IMR-90 (cell line): ENCODE measurements at regions not wholly inside any gene's neighbourhood (a gene's known extent, or its start where the extent isn't known, plus 50 kb on each side); places are given as distances from the start of the nearest gene placed in this dataset.

Experiments used
- ATAC-seq: fragments of 200-7000 bp; cut with Tn5 transposase; 2 replicates; pipeline ENCODE4 v1.9.1; 2020; ENCODE audit warnings: low read depth, mild to moderate bottlenecking, moderate library complexity
- BruUV-seq: library from RNA; stranded (reverse); fragments of 400-500 nt; replicated peaks from 2 replicates; lab custom pipeline; 2021; lab: Mats Ljungman, UMichigan
- CTCF ChIA-PET: fragments of 300-600 bp; formaldehyde crosslinking; extraction: SDS; loops from one replicate; lab custom pipeline; 2021; ENCODE audit warnings: antibody characterized with exemption; lab: Yijun Ruan, JAX
- POLR2A ChIA-PET: fragments of 300-600 bp; sonication (Branson Sonifier 250); formaldehyde crosslinking; loops from one replicate; lab custom pipeline; 2022; ENCODE audit warnings: antibody characterized with exemption; ENCODE audit not compliant: unreplicated experiment; lab: Charles Lee
- DNase-seq: peaks from one replicate; pipeline ENCODE4 v3.0.0; 2013
- H2AFZ ChIP-seq: replicated peaks from 2 replicates; pipeline ENCODE3; 2013; ENCODE audit warnings: low read length, mild to moderate bottlenecking; ENCODE audit not compliant: poor library complexity
- H2AK5ac ChIP-seq: 2 replicates; pipeline ENCODE4 v1.6.1; 2013; ENCODE audit warnings: low read depth, low read length, inconsistent platforms
- H2AK9ac ChIP-seq: replicated peaks from 2 replicates; pipeline ENCODE3; 2013; ENCODE audit warnings: mild to moderate bottlenecking, low read depth, low read length, moderate library complexity; ENCODE audit not compliant: poor library complexity
- H2BK120ac ChIP-seq: 2 replicates; pipeline ENCODE4 v1.6.1; 2013; ENCODE audit warnings: low read depth, low read length, inconsistent platforms
- H2BK15ac ChIP-seq: 3 replicates; pipeline ENCODE4 v1.6.1; 2013; ENCODE audit warnings: low read depth, low read length, inconsistent platforms
- H2BK20ac ChIP-seq: 2 replicates; pipeline ENCODE4 v1.6.1; 2013; ENCODE audit warnings: low read depth, mild to moderate bottlenecking, inconsistent platforms, low read length, moderate library complexity
- H2BK5ac ChIP-seq: 2 replicates; pipeline ENCODE4 v1.6.1; 2013; ENCODE audit warnings: mild to moderate bottlenecking, low read depth, low read length, inconsistent platforms; ENCODE audit not compliant: poor library complexity, severe bottlenecking
- H3K14ac ChIP-seq: replicated peaks from 2 replicates; pipeline ENCODE4 v1.6.1; 2013; ENCODE audit warnings: low read depth, low read length, inconsistent platforms
- H3K18ac ChIP-seq: 2 replicates; pipeline ENCODE4 v1.6.1; 2013; ENCODE audit warnings: low read depth, low read length, control low read depth
- H3K23ac ChIP-seq: 2 replicates; pipeline ENCODE4 v1.6.1; 2013; ENCODE audit warnings: low read depth, low read length, inconsistent platforms
- H3K27ac ChIP-seq: 2 replicates; pipeline ENCODE4 v1.5.1; 2013; ENCODE audit warnings: mild to moderate bottlenecking, control low read depth, low read length; ENCODE audit not compliant: insufficient read depth
- H3K27me3 ChIP-seq: 2 replicates; pipeline ENCODE4 v1.6.1; 2013; ENCODE audit warnings: low read length; ENCODE audit not compliant: control insufficient read depth, insufficient read depth
- H3K36me3 ChIP-seq: 2 replicates; pipeline ENCODE4 v1.6.1; 2013; ENCODE audit warnings: low read length, mixed read lengths; ENCODE audit not compliant: control insufficient read depth, insufficient read depth
- H3K4ac ChIP-seq: 2 replicates; pipeline ENCODE4 v1.6.1; 2013; ENCODE audit warnings: low read depth, low read length, inconsistent platforms
- H3K4me1 ChIP-seq: 2 replicates; pipeline ENCODE4 v1.6.1; 2013; ENCODE audit warnings: low read length, mixed read lengths; ENCODE audit not compliant: control insufficient read depth, insufficient read depth
- H3K4me2 ChIP-seq: 2 replicates; pipeline ENCODE4 v1.6.1; 2013; ENCODE audit warnings: low read depth, mild to moderate bottlenecking, control low read depth, low read length, moderate library complexity
- H3K4me3 ChIP-seq: 2 replicates; pipeline ENCODE4 v1.5.1; 2013; ENCODE audit warnings: low read depth, mild to moderate bottlenecking, control low read depth, low read length, moderate library complexity; ENCODE audit not compliant: insufficient read depth
- H3K56ac ChIP-seq: 2 replicates; pipeline ENCODE4 v1.6.1; 2013; ENCODE audit warnings: low read length, inconsistent platforms; ENCODE audit not compliant: insufficient read depth; ENCODE audit errors: extremely low read depth
- H3K79me1 ChIP-seq, 2 experiments: 2 replicates each; pipeline ENCODE4 v1.6.1; 2013; ENCODE audit warnings: low read length in 2 of 2, inconsistent platforms in 1 of 2, low read depth in 1 of 2
- H3K9ac ChIP-seq: 2 replicates; pipeline ENCODE4 v1.6.1; 2013; ENCODE audit warnings: low read depth, low read length, control low read depth
- H3K9me1 ChIP-seq: 2 replicates; pipeline ENCODE4 v1.6.1; 2013; ENCODE audit warnings: low read length, inconsistent platforms; ENCODE audit not compliant: insufficient read depth
- H3K9me3 ChIP-seq: 2 replicates; pipeline ENCODE4 v1.6.1; 2013; ENCODE audit warnings: low read length; ENCODE audit not compliant: control insufficient read depth, insufficient read depth
- H4K20me1 ChIP-seq: 2 replicates; pipeline ENCODE4 v1.6.1; 2013; ENCODE audit warnings: low read length, inconsistent platforms; ENCODE audit not compliant: insufficient read depth
- H4K5ac ChIP-seq: 2 replicates; pipeline ENCODE4 v1.6.1; 2013; ENCODE audit warnings: mild to moderate bottlenecking, low read depth, low read length, control low read depth
- H4K8ac ChIP-seq, 2 experiments: 2 replicates each; pipeline ENCODE4 v1.6.1; 2013; ENCODE audit warnings: low read depth in 2 of 2, low read length in 2 of 2, control low read depth in 1 of 2, inconsistent platforms in 1 of 2
- H4K91ac ChIP-seq: 2 replicates; pipeline ENCODE4 v1.6.1; 2013; ENCODE audit warnings: low read depth, low read length, inconsistent platforms; ENCODE audit not compliant: insufficient read depth
- BHLHE40 ChIP-seq: fragments of 150-350 bp; IDR thresholded peaks from 2 replicates; pipeline ENCODE4 v1.6.1; 2016; ENCODE audit warnings: mild to moderate bottlenecking, low read depth, low read length
- ELK1 ChIP-seq: fragments of 150-350 bp; IDR thresholded peaks from 2 replicates; pipeline ENCODE4 v1.6.1; 2016; ENCODE audit warnings: low read depth, mild to moderate bottlenecking, low read length, moderate library complexity, borderline replicate concordance
- FOS ChIP-seq: fragments of 150-350 bp; IDR thresholded peaks from 2 replicates; pipeline ENCODE4 v1.6.1; 2016; ENCODE audit warnings: low read depth, low read length
- MAZ ChIP-seq: IDR thresholded peaks from 2 replicates; pipeline ENCODE4 v1.6.1; 2012; ENCODE audit warnings: low read depth, mild to moderate bottlenecking, low read length, improper control_type of control experiment, moderate library complexity, borderline replicate concordance
- RCOR1 ChIP-seq: IDR thresholded peaks from 2 replicates; pipeline ENCODE4 v1.6.1; 2012; ENCODE audit warnings: mild to moderate bottlenecking, low read length, improper control_type of control experiment; ENCODE audit not compliant: insufficient replicate concordance
- WGBS, 2 experiments: methylation state at CpG; one replicate each; pipeline versions ENCODE4 v1.1.5 to v1.1.7; 2013; ENCODE audit warnings: missing lambda C conversion rate in 2 of 2; ENCODE audit not compliant: insufficient read length in 1 of 2; ENCODE audit errors: extremely low coverage in 2 of 2; 5-methylcytosine and 5-hydroxymethylcytosine counted together
- dilution Hi-C: fragments of 300-500 bp; cut with HindIII; formaldehyde crosslinking; loops from one replicate; pipeline ENCODE4 v1.14.3; 2018; ENCODE audit warnings: low sequenced_read_pairs; ENCODE audit not compliant: unreplicated experiment
- in situ Hi-C: fragments of 300-500 bp; cut with MboI; formaldehyde crosslinking; loops from 3 replicates; pipeline ENCODE4 v1.14.3; 2019; ENCODE audit warnings: low sequenced_read_pairs, inconsistent platforms, mixed read lengths
- intact Hi-C: fragments of 100-400 bp; cut with micrococcal nuclease; formaldehyde crosslinking; loops from 2 replicates; pipeline ENCODE4 v1.10.0; 2022

GRCh38 chr10:69733791-69734261 is 67.9 kb upstream of the COL13A1 start:
- Histone ChIP-seq H3K18ac (no peak overlapping the region), H4K8ac (peak overlapping the region in 1 of 2 experiments; percentile 39; a peak in 2 of 4 replicates), H3K23ac (peak overlapping the region; percentile 8; the same call in 1 of the 2 replicates), H3K56ac (no peak overlapping the region), H2BK20ac (peak overlapping the region; percentile 72; the same call in 1 of the 2 replicates), H3K4me1 (peaks cover 48% of the 10 kb centered on the region), H3K36me3 (no peaks in the 10 kb centered on the region), H3K4me3 (no peak overlapping the region), H2BK120ac (peak overlapping the region; percentile 91; the same call in 1 of the 2 replicates), H4K20me1 (peaks cover 4% of the 10 kb centered on the region; the same call in 1 of the 2 replicates), H2BK5ac (no peak overlapping the region), H3K4ac (peak overlapping the region; percentile 69), H2AK5ac (peak overlapping the region; percentile 59), H2AFZ (peak overlapping the region; percentile 68), H4K91ac (no peak overlapping the region), H4K5ac (no peak overlapping the region), H3K27me3 (no peaks in the 10 kb centered on the region), H3K9ac (no peak overlapping the region), H3K9me3 (no peaks in the 10 kb centered on the region), H2AK9ac (peak overlapping the region; percentile 67), H3K79me1 (no peaks in the 10 kb centered on the region; a peak in 1 of 4 replicates), H3K27ac (peak overlapping the region; percentile 31; the same call in 1 of the 2 replicates), H2BK15ac (0 out of 3 replicates have a peak overlapping the region, but pooled peaks have one; percentile 20), H3K4me2 (no peak overlapping the region), H3K14ac (peak overlapping the region; percentile 54), H3K9me1 (peaks cover 33% of the 10 kb centered on the region)
- ChIA-PET CTCF (interaction anchor here (0.5 to 1.2 kb wide), 4 partner anchors 9 to 1946 kb away, joined by 3 to 4 read pairs (median 3); no protein-coding TSS in a partner anchor), POLR2A (no interaction called here)
- WGBS, 2 experiments: no CpG with 5 or more reads among the region's 4 CpGs
- no TSS peak for BruUV-seq
- dilution Hi-C loops (no loop called here), intact Hi-C loops (loop anchor here (5.0 kb wide), 1 partner anchor 178 kb away; no protein-coding TSS in a partner anchor), in situ Hi-C loops (no loop called here)
- DNase-seq: peak; percentile 68
- TF ChIP-seq BHLHE40 (no peak), FOS (no peak), ELK1 (no peak), RCOR1 (no peak), MAZ (no peak; the same call in 1 of the 2 replicates)
- peak; percentile 48 for ATAC-seq
